Smooth muscle cell (in vitro differentiated cells): ENCODE measurements at regions not wholly inside any gene's neighbourhood (a gene's known extent, or its start where the extent isn't known, plus 50 kb on each side); places are given as distances from the start of the nearest gene placed in this dataset.

Experiments
- DNase-seq: peaks from one replicate; lab custom pipeline; 2025; ENCODE audit not compliant: unreplicated experiment; lab: John Stamatoyannopoulos, UW
- H2AFZ ChIP-seq: fragments of 200-600 bp; sonication (generic); 2 replicates; pipeline ENCODE4 v1.6.0; 2016; ENCODE audit warnings: antibody characterized with exemption, low read depth, mild to moderate bottlenecking
- H3F3A ChIP-seq: fragments of 200-600 bp; sonication (generic); 2 replicates; pipeline ENCODE4 v1.6.0; 2017; ENCODE audit warnings: antibody characterized with exemption, low read depth
- H3K27ac ChIP-seq: fragments of 200-600 bp; sonication (generic); 2 replicates; pipeline ENCODE4 v1.5.1; 2016; ENCODE audit warnings: low read depth, mild to moderate bottlenecking
- H3K27me3 ChIP-seq: fragments of 200-600 bp; sonication (generic); 2 replicates; pipeline ENCODE4 v1.6.1; 2016; ENCODE audit warnings: low read depth, mild to moderate bottlenecking
- H3K36me3 ChIP-seq: fragments of 200-600 bp; sonication (generic); 2 replicates; pipeline ENCODE4 v1.5.1; 2016; ENCODE audit warnings: low read depth
- H3K4me1 ChIP-seq: fragments of 200-600 bp; sonication (generic); 2 replicates; pipeline ENCODE4 v1.5.1; 2016; ENCODE audit warnings: low read depth
- H3K4me2 ChIP-seq: fragments of 200-600 bp; sonication (generic); 2 replicates; pipeline ENCODE4 v1.6.0; 2016; ENCODE audit warnings: mild to moderate bottlenecking
- H3K4me3 ChIP-seq: fragments of 200-600 bp; sonication (generic); 2 replicates; pipeline ENCODE4 v1.5.1; 2016; ENCODE audit warnings: mild to moderate bottlenecking
- H3K79me2 ChIP-seq: fragments of 200-600 bp; sonication (generic); 2 replicates; pipeline ENCODE4 v1.6.0; 2016; ENCODE audit warnings: low read depth, mild to moderate bottlenecking
- H3K9ac ChIP-seq: fragments of 200-600 bp; sonication (generic); 2 replicates; pipeline ENCODE4 v1.6.0; 2016; ENCODE audit warnings: low read depth
- H3K9me3 ChIP-seq: fragments of 200-600 bp; sonication (generic); replicated peaks from 2 replicates; pipeline ENCODE4 v1.5.1; 2016; ENCODE audit warnings: low read depth
- H4K20me1 ChIP-seq: fragments of 200-600 bp; sonication (generic); 2 replicates; pipeline ENCODE4 v1.6.0; 2016; ENCODE audit warnings: low read depth
- CTCF ChIP-seq: fragments of 200-600 bp; sonication (generic); IDR thresholded peaks from 2 replicates; pipeline ENCODE4 v1.5.1; 2017; ENCODE audit warnings: borderline replicate concordance, mild to moderate bottlenecking, antibody characterized with exemption; ENCODE audit not compliant: insufficient read depth, poor library complexity, severe bottlenecking
- WGBS: methylation state at CpG from one replicate; pipeline ENCODE4 v1.1.7; 2016; ENCODE audit warnings: low lambda C conversion rate; 5-methylcytosine and 5-hydroxymethylcytosine counted together

- H3K36me3 ChIP-seq, result no peaks in the 10 kb centered on the region
- no peaks in the 10 kb centered on the region for H4K20me1 ChIP-seq
- no peaks in the 10 kb centered on the region for H3K79me2 ChIP-seq
- no peaks in the 10 kb centered on the region for H3K4me1 ChIP-seq
- no peaks in the 10 kb centered on the region for H3K9me3 ChIP-seq
- H3K4me3 ChIP-seq, result no peak overlapping the region
- 76% methylated on average over 4 of the region's 4 CpGs for WGBS
- H3K9ac ChIP-seq, result no peak overlapping the region
- no peak for TF ChIP-seq CTCF
- H3K27me3 ChIP-seq, result no peaks in the 10 kb centered on the region
- no peaks in the 10 kb centered on the region for H3F3A ChIP-seq
- H3K27ac ChIP-seq, result no peak overlapping the region
- no peak for DNase-seq
- no peak overlapping the region for H3K4me2 ChIP-seq
- H2AFZ ChIP-seq, result peak overlapping the region; percentile 52
These were observed 672.9 kb downstream of the SUCLG1 start for GRCh38 chr2:83786140-83786539.

GRCh38 chr2:83784947-83785346 is 674.1 kb downstream of the SUCLG1 start:
- WGBS, result 68% methylated on average over 1 of the region's 1 CpG
- no peaks in the 10 kb centered on the region for H3K27me3 ChIP-seq
- peak overlapping the region; percentile 0 for H2AFZ ChIP-seq
- H3K79me2 ChIP-seq, result no peaks in the 10 kb centered on the region
- no peak overlapping the region for H3K27ac ChIP-seq
- no peak overlapping the region for H3K4me3 ChIP-seq
- H3F3A ChIP-seq, result no peaks in the 10 kb centered on the region
- no peak for TF ChIP-seq CTCF
- H4K20me1 ChIP-seq, result no peaks in the 10 kb centered on the region
- H3K9ac ChIP-seq, result no peak overlapping the region
- H3K9me3 ChIP-seq, result no peaks in the 10 kb centered on the region
- no peak for DNase-seq
- H3K4me2 ChIP-seq, result no peak overlapping the region
- H3K36me3 ChIP-seq, result no peaks in the 10 kb centered on the region
- no peaks in the 10 kb centered on the region for H3K4me1 ChIP-seq

- no peak overlapping the region for H3K27ac ChIP-seq
- H3F3A ChIP-seq, result no peaks in the 10 kb centered on the region
- H3K36me3 ChIP-seq, result no peaks in the 10 kb centered on the region
- no peaks in the 10 kb centered on the region for H3K9me3 ChIP-seq
- DNase-seq, result no peak
- H3K4me1 ChIP-seq, result no peaks in the 10 kb centered on the region
- no peak overlapping the region for H3K9ac ChIP-seq
- no peak overlapping the region for H3K4me3 ChIP-seq
- WGBS, result 96% methylated on average over 2 of the region's 2 CpGs
- H3K4me2 ChIP-seq, result no peak overlapping the region
- H3K27me3 ChIP-seq, result no peaks in the 10 kb centered on the region
- no peaks in the 10 kb centered on the region for H4K20me1 ChIP-seq
- H3K79me2 ChIP-seq, result no peaks in the 10 kb centered on the region
- no peak overlapping the region for H2AFZ ChIP-seq
- TF ChIP-seq CTCF, result no peak
These were observed 674.8 kb downstream of the SUCLG1 start for GRCh38 chr2:83784315-83784714.

- Histone ChIP-seq H3K4me1 (no peaks in the 10 kb centered on the region), H3K36me3 (no peaks in the 10 kb centered on the region), H3K9ac (no peak overlapping the region), H3K27ac (no peak overlapping the region), H3K9me3 (no peaks in the 10 kb centered on the region), H3K4me2 (no peak overlapping the region), H3K4me3 (no peak overlapping the region), H4K20me1 (no peaks in the 10 kb centered on the region), H3K79me2 (no peaks in the 10 kb centered on the region), H3F3A (no peaks in the 10 kb centered on the region), H3K27me3 (no peaks in the 10 kb centered on the region), H2AFZ (no peak overlapping the region)
- 68% methylated on average over 4 of the region's 4 CpGs for WGBS
- no peak for DNase-seq
- TF ChIP-seq CTCF, result no peak
These were observed 677.0 kb downstream of the SUCLG1 start for GRCh38 chr2:83782122-83782521.
